GM12878 (cell line): ENCODE measurements at regions not wholly inside any gene's neighbourhood (a gene's known extent, or its start where the extent isn't known, plus 50 kb on each side); places are given as distances from the start of the nearest gene placed in this dataset.

Experiments used
- ATAC-seq: fragments of 200-7000 bp; cut with Tn5 transposase; 3 replicates; pipeline ENCODE4 v1.9.1; 2020; ENCODE audit warnings: mild to moderate bottlenecking, moderate library complexity
- BruUV-seq: library from RNA; stranded (reverse); fragments of 400-500 nt; replicated peaks from 2 replicates; lab custom pipeline; 2021; lab: Mats Ljungman, UMichigan
- CTCF ChIA-PET: fragments of 300-600 bp; sonication (Branson Sonifier 250); formaldehyde crosslinking; extraction: SDS; loops from one replicate; lab custom pipeline; 2021; ENCODE audit warnings: inconsistent platforms; lab: Yijun Ruan, JAX
- POLR2A ChIA-PET: fragments of 350-600 bp; formaldehyde crosslinking; extraction: SDS; loops from one replicate; lab custom pipeline; 2021; ENCODE audit warnings: inconsistent platforms; lab: Charles Lee
- RAD21 ChIA-PET: fragments of 300-600 bp; sonication (Branson Sonifier 250); formaldehyde crosslinking; loops from one replicate; lab custom pipeline; 2023; ENCODE audit warnings: antibody characterized with exemption; ENCODE audit not compliant: unreplicated experiment; lab: Charles Lee
- SMC1A ChIA-PET: fragments of 300-600 bp; sonication (Branson Sonifier 250); formaldehyde crosslinking; loops from one replicate; lab custom pipeline; 2023; ENCODE audit not compliant: unreplicated experiment, uncharacterized antibody; lab: Charles Lee
- DNase-seq: peaks from one replicate; pipeline ENCODE4 v3.0.0-alpha.2; 2011; ENCODE audit warnings: low read depth, low spot score
- FAIRE-seq: peaks from 3 replicates; lab custom pipeline; 2011; peaks lifted over from hg19 to GRCh38; lab: Jason Lieb, UNC
- H2AFZ ChIP-seq: 2 replicates; pipeline ENCODE4 v1.6.0; 2011; ENCODE audit warnings: low read depth, low read length, control low read depth; ENCODE audit not compliant: control insufficient read depth
- H3K27ac ChIP-seq: 2 replicates; pipeline ENCODE4 v1.5.1; 2011; ENCODE audit warnings: control low read depth; ENCODE audit not compliant: control insufficient read depth, insufficient read depth
- H3K27me3 ChIP-seq, 2 experiments: replicated peaks in 1 of 2; 2 replicates each; pipeline versions ENCODE4 v1.6.0 to v1.6.1; 2011; ENCODE audit warnings: low read length in 1 of 2; ENCODE audit not compliant: control insufficient read depth in 2 of 2, insufficient read depth in 2 of 2
- H3K36me3 ChIP-seq, 2 experiments: 2 replicates each; pipeline ENCODE4 v1.5.1; 2011; ENCODE audit warnings: low read length in 1 of 2; ENCODE audit not compliant: control insufficient read depth in 2 of 2, insufficient read depth in 2 of 2
- H3K4me1 ChIP-seq: 2 replicates; pipeline ENCODE4 v1.6.1; 2011; ENCODE audit warnings: mild to moderate bottlenecking, low read length, moderate library complexity, mixed read lengths; ENCODE audit not compliant: control insufficient read depth, insufficient read depth
- H3K4me2 ChIP-seq: 2 replicates; pipeline ENCODE4 v1.6.0; 2011; ENCODE audit warnings: control low read depth; ENCODE audit not compliant: control insufficient read depth, insufficient read depth
- H3K4me3 ChIP-seq: fragments of 200-600 bp; sonication (generic); 2 replicates; pipeline ENCODE4 v1.5.1; 2016
- H3K79me2 ChIP-seq: 2 replicates; pipeline ENCODE4 v1.6.0; 2011; ENCODE audit warnings: low read length; ENCODE audit not compliant: control insufficient read depth, insufficient read depth
- H3K9ac ChIP-seq: 2 replicates; pipeline ENCODE4 v1.8.0; 2011; ENCODE audit warnings: low read length, control low read depth, mixed read lengths; ENCODE audit not compliant: control insufficient read depth, insufficient read depth
- H3K9me3 ChIP-seq: replicated peaks from 3 replicates; pipeline ENCODE4 v1.5.1; 2011; ENCODE audit warnings: mild to moderate bottlenecking, low read length; ENCODE audit not compliant: control insufficient read depth, insufficient read depth
- H4K20me1 ChIP-seq: 2 replicates; pipeline ENCODE4 v1.6.0; 2011; ENCODE audit not compliant: control insufficient read depth, insufficient read depth
- CHD2 ChIP-seq: IDR thresholded peaks from 2 replicates; pipeline ENCODE4 v1.6.1; 2011; ENCODE audit warnings: low read depth, low read length, improper control_type of control experiment, borderline replicate concordance
- HCFC1 ChIP-seq: fragments of 150-350 bp; IDR thresholded peaks from 2 replicates; pipeline ENCODE4 v1.6.1; 2014; ENCODE audit warnings: low read length
- MLLT1 ChIP-seq: fragments of 450-650 bp; IDR thresholded peaks from 2 replicates; pipeline ENCODE4 v1.6.1; 2016; ENCODE audit warnings: mild to moderate bottlenecking
- NFYA ChIP-seq: IDR thresholded peaks from 2 replicates; pipeline ENCODE4 v1.6.1; 2011; ENCODE audit warnings: low read depth, mild to moderate bottlenecking, low read length, improper control_type of control experiment, borderline replicate concordance
- NKRF ChIP-seq: fragments of 450-650 bp; conservative IDR thresholded peaks from 2 replicates; pipeline ENCODE4 v1.6.1; 2017; ENCODE audit warnings: mild to moderate bottlenecking, moderate library complexity
- PKNOX1 ChIP-seq: fragments of 450-650 bp; IDR thresholded peaks from 2 replicates; pipeline ENCODE4 v1.6.1; 2016; ENCODE audit warnings: mild to moderate bottlenecking
- RB1 ChIP-seq: fragments of 450-650 bp; formaldehyde crosslinking; IDR thresholded peaks from 2 replicates; pipeline ENCODE4 v1.6.1; 2017; ENCODE audit warnings: mild to moderate bottlenecking, borderline replicate concordance
- WGBS: methylation state at CpG from one replicate; pipeline ENCODE4 v1.1.6; 2016; ENCODE audit warnings: low lambda C conversion rate; ENCODE audit not compliant: insufficient replicate concordance, insufficient coverage; ENCODE audit errors: missing lambda C conversion rate; 5-methylcytosine and 5-hydroxymethylcytosine counted together
- in situ Hi-C: fragments of 300-500 bp; cut with MboI; formaldehyde crosslinking; loops from 9 replicates; pipeline ENCODE4 v1.14.3; 2018; ENCODE audit warnings: mixed read lengths
- intact Hi-C: fragments of 100-400 bp; cut with micrococcal nuclease; formaldehyde crosslinking; loops from one replicate; pipeline ENCODE4 v1.14.2; 2022; ENCODE audit not compliant: unreplicated experiment

- no peak for FAIRE-seq
- ATAC-seq = no peak
Measured at GRCh38 chr9:1267581-1267980, 217.4 kb downstream of the DMRT2 start.

More at GRCh38 chr9:1267581-1267980, 217.4 kb downstream of the DMRT2 start:
- TF ChIP-seq HCFC1 (no peak), NKRF (no peak), CHD2 (no peak), RB1 (no peak), PKNOX1 (no peak), NFYA (no peak), MLLT1 (no peak)
- Histone ChIP-seq H3K4me1 (no peaks in the 10 kb centered on the region; the same call in 1 of the 2 replicates), H3K9me3 (no peaks in the 10 kb centered on the region), H4K20me1 (no peaks in the 10 kb centered on the region), H3K4me3 (no peak overlapping the region), H3K79me2 (no peaks in the 10 kb centered on the region), H2AFZ (no peak overlapping the region), H3K9ac (no peak overlapping the region), H3K36me3 (no peaks in the 10 kb centered on the region), H3K4me2 (no peak overlapping the region), H3K27ac (no peak overlapping the region), H3K27me3 (no peaks in the 10 kb centered on the region)
- SMC1A ChIA-PET = interaction anchor here (0.7 to 8.1 kb wide), 40 partner anchors 9 to 334 kb away, joined by 3 to 60 read pairs (median 5); no protein-coding TSS in a partner anchor
- RAD21 ChIA-PET = interaction anchor here (0.6 to 4.2 kb wide), 28 partner anchors 16 to 820 kb away, joined by 3 to 20 read pairs (median 5); no protein-coding TSS in a partner anchor
- intact Hi-C loops (loop anchor here (5.0 kb wide), 1 partner anchor 165 kb away; no protein-coding TSS in a partner anchor), in situ Hi-C loops (no loop called here)
- no TSS peak for BruUV-seq
- no peak for DNase-seq
- WGBS = 25% methylated on average over 5 of the region's 5 CpGs
- CTCF ChIA-PET = interaction anchor here (0.7 to 4.3 kb wide), 16 partner anchors 9 to 672 kb away, joined by 3 to 17 read pairs (median 3); no protein-coding TSS in a partner anchor
- POLR2A ChIA-PET = interaction anchor here (1.0 to 1.7 kb wide), 5 partner anchors 14 to 210 kb away, joined by 3 to 5 read pairs (median 5); no protein-coding TSS in a partner anchor
